ENCODE measurements at regions not wholly inside any gene's neighbourhood (a gene's known extent, or its start where the extent isn't known, plus 50 kb on each side); places are given as distances from the start of the nearest gene placed in this dataset.

DNA sequence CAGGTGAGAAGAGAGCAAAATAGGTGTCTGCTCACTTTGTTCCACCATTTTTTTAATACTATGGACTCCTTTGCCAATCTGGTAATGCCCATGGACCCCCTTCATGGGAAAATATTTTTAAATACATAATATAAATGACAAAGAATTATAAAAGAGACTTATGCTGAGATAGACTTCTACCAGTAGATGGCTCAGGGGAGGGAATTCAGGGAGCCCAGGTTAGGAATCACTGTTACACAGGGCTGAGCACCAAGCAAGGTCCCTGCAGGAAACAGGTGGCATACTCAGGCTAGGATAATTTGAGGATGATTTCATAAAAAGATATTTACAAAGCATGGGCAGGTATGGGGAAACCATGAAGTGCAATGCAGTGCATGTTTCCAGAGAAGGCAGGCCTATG is 525.9 kb downstream of the FGF9 start:
- intact Hi-C loops (cut with DNase I; ENCODE audit: low total_unique reads) (no loop called here), in situ Hi-C loops (cut with MboI; ENCODE audit: low sequenced_read_pairs in 4 of 4) (no loop called here)
- Histone ChIP-seq H3K9me3 (no peaks in the 10 kb centered on the region), H3K27me3 (no peaks in the 10 kb centered on the region), H3K27ac (no peak overlapping the region), H3K4me3 (no peak overlapping the region), H3K4me1 (peaks cover 0 to 13% of the 10 kb centered on the region in 2 donors), H3K36me3 (no peaks in the 10 kb centered on the region)
- TF ChIP-seq CTCF (IDR thresholded peaks at IDR 0.05 in 4 of 5, conservative IDR thresholded peaks at IDR 0.05 in 1 of 5) (no peak), POLR2A (IDR thresholded peaks at IDR 0.05) (no peak)
- ATAC-seq, result no peak
- no peak for DNase-seq

- TF ChIP-seq POLR2A (IDR thresholded peaks at IDR 0.05) (no peak), CTCF (IDR thresholded peaks at IDR 0.05 in 4 of 5, conservative IDR thresholded peaks at IDR 0.05 in 1 of 5) (no peak)
- Histone ChIP-seq H3K27ac (no peak overlapping the region), H3K36me3 (no peaks in the 10 kb centered on the region), H3K4me1 (peaks cover 0 to 13% of the 10 kb centered on the region in 2 donors), H3K27me3 (no peaks in the 10 kb centered on the region), H3K4me3 (peak overlapping the region in 1 of 4 donors; percentile 22), H3K9me3 (no peaks in the 10 kb centered on the region)
- intact Hi-C loops (cut with DNase I; ENCODE audit: low total_unique reads) (no loop called here), in situ Hi-C loops (cut with MboI; ENCODE audit: low sequenced_read_pairs in 4 of 4) (no loop called here)
- ATAC-seq, result no peak
- no peak for DNase-seq
Measured at GRCh38 chr13:22198001-22198400, 527.1 kb downstream of the FGF9 start.

DNA sequence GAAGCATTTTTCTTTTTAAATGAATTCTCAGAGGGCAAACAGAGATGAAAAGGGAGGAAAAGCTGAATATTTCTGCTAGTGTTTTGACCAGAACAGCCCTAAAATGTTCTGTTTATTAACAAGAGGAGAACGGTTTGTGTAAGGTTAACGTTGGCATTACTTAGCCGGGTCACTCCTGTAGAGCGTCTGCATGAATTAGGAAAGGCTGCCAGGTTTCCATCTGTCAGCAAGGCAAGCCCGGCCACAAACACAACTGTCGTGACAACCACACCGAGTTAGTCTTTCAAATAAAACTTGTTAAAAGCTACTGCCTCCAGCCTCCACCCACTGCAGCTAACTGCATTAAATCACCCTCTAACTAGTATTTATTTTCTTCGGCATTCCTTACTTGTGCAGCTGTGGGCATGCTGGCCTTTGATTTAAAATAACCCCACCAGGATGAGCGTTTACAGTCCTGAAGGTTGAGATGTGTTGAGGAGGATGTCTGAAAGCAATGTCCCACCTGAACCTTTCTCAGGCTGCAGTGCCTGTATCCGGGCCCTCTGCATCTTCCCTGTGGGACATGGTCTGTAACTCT is 527.9 kb downstream of the FGF9 start:
- TF ChIP-seq CTCF (IDR thresholded peaks at IDR 0.05 in 4 of 5, conservative IDR thresholded peaks at IDR 0.05 in 1 of 5) (no peak), POLR2A (IDR thresholded peaks at IDR 0.05) (no peak)
- H3K4me3 ChIP-seq, result peak overlapping the region in 1 of 4 donors; percentile 22
- no peaks in the 10 kb centered on the region for H3K9me3 ChIP-seq
- peaks cover 0 to 13% of the 10 kb centered on the region in 2 donors for H3K4me1 ChIP-seq
- no peaks in the 10 kb centered on the region for H3K36me3 ChIP-seq
- DNase-seq (no peak), ATAC-seq (no peak)
- no peak overlapping the region for H3K27ac ChIP-seq
- in situ Hi-C loops (cut with MboI; ENCODE audit: low sequenced_read_pairs in 4 of 4), result no loop called here
- intact Hi-C loops (cut with DNase I; ENCODE audit: low total_unique reads), result no loop called here
- H3K27me3 ChIP-seq, result no peaks in the 10 kb centered on the region

DNA sequence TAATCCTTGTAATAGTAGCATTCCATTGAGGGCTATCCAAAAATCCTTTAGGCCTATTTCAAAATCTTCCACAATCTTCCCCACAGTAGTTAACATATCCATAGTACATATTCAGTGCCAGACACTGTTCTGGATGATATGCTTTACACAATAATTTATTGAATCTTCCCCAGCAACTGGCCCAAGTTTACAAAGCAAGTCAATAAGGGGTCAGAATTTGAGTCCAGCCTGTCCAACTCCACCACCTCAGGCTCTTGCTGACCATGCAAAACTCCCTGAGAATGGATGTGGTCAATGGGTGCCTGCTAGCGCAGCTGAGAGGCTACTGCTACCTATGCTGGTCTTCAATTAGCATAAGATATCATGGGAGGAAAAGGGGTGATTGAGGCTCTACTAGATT is 529.6 kb downstream of the FGF9 start:
- no peaks in the 10 kb centered on the region for H3K9me3 ChIP-seq
- H3K27me3 ChIP-seq, result no peaks in the 10 kb centered on the region
- intact Hi-C loops (cut with DNase I; ENCODE audit: low total_unique reads) (no loop called here), in situ Hi-C loops (cut with MboI; ENCODE audit: low sequenced_read_pairs in 4 of 4) (no loop called here)
- ATAC-seq (no peak), DNase-seq (no peak)
- H3K4me1 ChIP-seq, result peaks cover 0 to 9% of the 10 kb centered on the region in 2 donors
- TF ChIP-seq POLR2A (IDR thresholded peaks at IDR 0.05) (no peak), CTCF (IDR thresholded peaks at IDR 0.05 in 4 of 5, conservative IDR thresholded peaks at IDR 0.05 in 1 of 5) (no peak)
- H3K36me3 ChIP-seq, result no peaks in the 10 kb centered on the region
- no peak overlapping the region for H3K27ac ChIP-seq
- H3K4me3 ChIP-seq, result no peak overlapping the region

GRCh38 chr13:22201375-22201925 is 530.6 kb downstream of the FGF9 start:
- no peak for ATAC-seq

More at GRCh38 chr13:22201375-22201925, 530.6 kb downstream of the FGF9 start:
- H3K4me3 ChIP-seq, result no peak overlapping the region
- in situ Hi-C loops (cut with MboI; ENCODE audit: low sequenced_read_pairs in 4 of 4), result no loop called here
- no peaks in the 10 kb centered on the region for H3K9me3 ChIP-seq
- H3K36me3 ChIP-seq, result no peaks in the 10 kb centered on the region
- intact Hi-C loops (cut with DNase I; ENCODE audit: low total_unique reads), result no loop called here
- TF ChIP-seq POLR2A (IDR thresholded peaks at IDR 0.05) (no peak), CTCF (IDR thresholded peaks at IDR 0.05 in 4 of 5, conservative IDR thresholded peaks at IDR 0.05 in 1 of 5) (no peak)
- H3K4me1 ChIP-seq, result peaks cover 0 to 9% of the 10 kb centered on the region in 2 donors
- no peak for DNase-seq
- H3K27me3 ChIP-seq, result no peaks in the 10 kb centered on the region
- no peak overlapping the region for H3K27ac ChIP-seq

Measured in gastrocnemius medialis (tissue), 4 donors.